ENCODE measurements at regions not wholly inside any gene's neighbourhood (a gene's known extent, or its start where the extent isn't known, plus 50 kb on each side); places are given as distances from the start of the nearest gene placed in this dataset.

DNA sequence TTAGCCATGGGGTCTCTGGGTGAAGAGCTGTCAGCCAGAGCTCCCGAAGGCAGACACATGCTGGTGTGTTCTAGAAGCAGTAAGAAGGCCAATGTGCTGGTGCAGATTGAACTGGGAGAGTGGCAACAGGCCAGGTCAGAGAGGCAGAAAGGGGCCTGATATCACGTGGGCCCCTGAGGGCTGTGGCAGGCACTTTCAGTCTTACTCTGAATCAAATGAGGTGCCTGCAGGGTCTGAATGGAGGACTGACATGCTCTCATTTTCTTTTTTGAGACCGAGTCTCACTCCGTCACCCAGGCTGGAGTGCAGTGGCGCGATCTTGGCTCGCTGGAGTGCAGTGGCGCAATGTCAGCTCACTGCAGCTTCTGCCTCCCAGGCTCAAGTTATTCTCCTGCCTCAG is 293.8 kb downstream of the ABCC12 start:
- no peaks in the 10 kb centered on the region for H3K79me2 ChIP-seq (ENCODE audit: control insufficient read depth, insufficient read depth, low read length)
- H4K20me1 ChIP-seq (ENCODE audit: control insufficient read depth, extremely low read depth, insufficient read depth, low read length), result no peaks in the 10 kb centered on the region

DNA sequence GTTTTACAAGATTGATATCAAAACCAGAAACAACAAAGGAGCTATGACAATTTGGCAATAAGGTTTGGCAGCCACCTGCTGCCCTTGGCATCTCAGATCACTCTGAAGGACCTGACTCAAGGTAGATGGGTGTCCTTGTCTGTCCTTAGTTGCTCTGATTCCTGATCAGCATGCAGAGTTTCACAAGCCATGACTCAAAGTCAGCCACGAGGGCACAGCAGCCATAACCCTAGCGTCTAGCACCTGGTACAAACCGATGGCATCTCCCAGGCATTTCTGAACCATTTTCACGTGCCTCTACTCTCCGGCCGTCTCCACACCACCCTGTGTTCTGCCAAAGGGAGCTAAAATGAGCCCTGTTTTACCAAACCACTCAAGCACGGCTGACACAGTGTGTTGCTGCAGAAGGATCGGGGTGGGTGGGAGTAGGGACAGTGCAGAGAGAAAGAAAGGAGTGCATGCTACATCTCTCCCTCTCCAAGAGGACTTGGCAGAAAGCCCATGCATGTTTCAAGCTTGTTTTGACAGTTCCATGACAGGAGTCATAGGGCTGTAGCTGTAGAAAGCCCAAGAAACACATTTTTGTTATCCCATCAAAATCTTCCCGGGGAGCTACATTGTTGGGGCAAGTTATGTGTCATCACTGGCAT is 297.3 kb downstream of the ABCC12 start:
- Histone ChIP-seq H3K27ac (ENCODE audit: insufficient read depth, low read length) (no peak overlapping the region), H3K4me2 (ENCODE audit: extremely low read depth, insufficient read depth, low read length) (no peak overlapping the region), H4K20me1 (ENCODE audit: control insufficient read depth, extremely low read depth, insufficient read depth, low read length) (no peaks in the 10 kb centered on the region), H3K4me1 (ENCODE audit: control insufficient read depth, extremely low read depth, insufficient read depth, low read length) (no peaks in the 10 kb centered on the region), H3K4me3 (replicated peaks in 1 of 4; ENCODE audit: control extremely low read depth in 1 of 4, insufficient read depth in 1 of 4, low read depth in 3 of 4, low read length in 4 of 4) (no peak overlapping the region), H3K27me3 (ENCODE audit: control insufficient read depth, insufficient read depth, low read length) (no peaks in the 10 kb centered on the region), H3K9me3 (ENCODE audit: control insufficient read depth, insufficient read depth, low read depth, low read length) (no peaks in the 10 kb centered on the region), H3K36me3 (ENCODE audit: control insufficient read depth, insufficient read depth, low read length) (no peaks in the 10 kb centered on the region), H3K79me2 (ENCODE audit: control insufficient read depth, insufficient read depth, low read length) (no peaks in the 10 kb centered on the region), H3K9ac (ENCODE audit: insufficient read depth, low read length) (no peak overlapping the region), H2AFZ (ENCODE audit: low read length) (no peak overlapping the region)
- peak in 1 of 2 donors; percentile 8 for DNase-seq (ENCODE audit: low read depth in 2 of 2)
- TF ChIP-seq, protein P1, sequence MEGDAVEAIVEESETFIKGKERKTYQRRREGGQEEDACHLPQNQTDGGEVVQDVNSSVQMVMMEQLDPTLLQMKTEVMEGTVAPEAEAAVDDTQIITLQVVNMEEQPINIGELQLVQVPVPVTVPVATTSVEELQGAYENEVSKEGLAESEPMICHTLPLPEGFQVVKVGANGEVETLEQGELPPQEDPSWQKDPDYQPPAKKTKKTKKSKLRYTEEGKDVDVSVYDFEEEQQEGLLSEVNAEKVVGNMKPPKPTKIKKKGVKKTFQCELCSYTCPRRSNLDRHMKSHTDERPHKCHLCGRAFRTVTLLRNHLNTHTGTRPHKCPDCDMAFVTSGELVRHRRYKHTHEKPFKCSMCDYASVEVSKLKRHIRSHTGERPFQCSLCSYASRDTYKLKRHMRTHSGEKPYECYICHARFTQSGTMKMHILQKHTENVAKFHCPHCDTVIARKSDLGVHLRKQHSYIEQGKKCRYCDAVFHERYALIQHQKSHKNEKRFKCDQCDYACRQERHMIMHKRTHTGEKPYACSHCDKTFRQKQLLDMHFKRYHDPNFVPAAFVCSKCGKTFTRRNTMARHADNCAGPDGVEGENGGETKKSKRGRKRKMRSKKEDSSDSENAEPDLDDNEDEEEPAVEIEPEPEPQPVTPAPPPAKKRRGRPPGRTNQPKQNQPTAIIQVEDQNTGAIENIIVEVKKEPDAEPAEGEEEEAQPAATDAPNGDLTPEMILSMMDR (conservative IDR thresholded peaks at IDR 0.05 in 1 of 2, IDR thresholded peaks at IDR 0.05 in 1 of 2; ENCODE audit: low read depth in 1 of 2, low read length in 2 of 2), result no peak
- no peak for TF ChIP-seq EZH2 (IDR thresholded peaks at IDR 0.05; ENCODE audit: low read length, missing control alignments)

More for the DNA sequence above, 293.8 kb downstream of the ABCC12 start:
- H3K4me1 ChIP-seq (ENCODE audit: control insufficient read depth, extremely low read depth, insufficient read depth, low read length), result no peaks in the 10 kb centered on the region
- no peak overlapping the region for H2AFZ ChIP-seq (ENCODE audit: low read length)
- no peak overlapping the region for H3K9ac ChIP-seq (ENCODE audit: insufficient read depth, low read length)
- no peaks in the 10 kb centered on the region for H3K27me3 ChIP-seq (ENCODE audit: control insufficient read depth, insufficient read depth, low read length)
- no peak overlapping the region for H3K4me3 ChIP-seq (replicated peaks in 1 of 4; ENCODE audit: control extremely low read depth in 1 of 4, insufficient read depth in 1 of 4, low read depth in 3 of 4, low read length in 4 of 4)
- TF ChIP-seq EZH2 (IDR thresholded peaks at IDR 0.05; ENCODE audit: low read length, missing control alignments), result no peak
- TF ChIP-seq, protein P1 (conservative IDR thresholded peaks at IDR 0.05 in 1 of 2, IDR thresholded peaks at IDR 0.05 in 1 of 2; ENCODE audit: low read depth in 1 of 2, low read length in 2 of 2), result no peak
- no peak for DNase-seq (ENCODE audit: low read depth in 2 of 2)
- no peaks in the 10 kb centered on the region for H3K9me3 ChIP-seq (ENCODE audit: control insufficient read depth, insufficient read depth, low read depth, low read length)
- no peak overlapping the region for H3K4me2 ChIP-seq (ENCODE audit: extremely low read depth, insufficient read depth, low read length)
- no peak overlapping the region for H3K27ac ChIP-seq (ENCODE audit: insufficient read depth, low read length)
- no peaks in the 10 kb centered on the region for H3K36me3 ChIP-seq (ENCODE audit: control insufficient read depth, insufficient read depth, low read length)

GRCh38 chr16:47855431-47855830 is 300.4 kb downstream of the ABCC12 start:
- no peaks in the 10 kb centered on the region for H3K36me3 ChIP-seq (ENCODE audit: control insufficient read depth, insufficient read depth, low read length)
- no peak for TF ChIP-seq EZH2 (IDR thresholded peaks at IDR 0.05; ENCODE audit: low read length, missing control alignments)
- TF ChIP-seq, protein P1 (conservative IDR thresholded peaks at IDR 0.05 in 1 of 2, IDR thresholded peaks at IDR 0.05 in 1 of 2; ENCODE audit: low read depth in 1 of 2, low read length in 2 of 2), result no peak
- no peak for DNase-seq (ENCODE audit: low read depth in 2 of 2)
- no peaks in the 10 kb centered on the region for H3K9me3 ChIP-seq (ENCODE audit: control insufficient read depth, insufficient read depth, low read depth, low read length)
- H4K20me1 ChIP-seq (ENCODE audit: control insufficient read depth, extremely low read depth, insufficient read depth, low read length), result no peaks in the 10 kb centered on the region
- no peak overlapping the region for H3K4me2 ChIP-seq (ENCODE audit: extremely low read depth, insufficient read depth, low read length)
- H3K27me3 ChIP-seq (ENCODE audit: control insufficient read depth, insufficient read depth, low read length), result no peaks in the 10 kb centered on the region
- H3K27ac ChIP-seq (ENCODE audit: insufficient read depth, low read length), result no peak overlapping the region
- H3K79me2 ChIP-seq (ENCODE audit: control insufficient read depth, insufficient read depth, low read length), result no peaks in the 10 kb centered on the region
- H2AFZ ChIP-seq (ENCODE audit: low read length), result no peak overlapping the region
- H3K4me3 ChIP-seq (replicated peaks in 1 of 4; ENCODE audit: control extremely low read depth in 1 of 4, insufficient read depth in 1 of 4, low read depth in 3 of 4, low read length in 4 of 4), result no peak overlapping the region
- no peak overlapping the region for H3K9ac ChIP-seq (ENCODE audit: insufficient read depth, low read length)
- H3K4me1 ChIP-seq (ENCODE audit: control insufficient read depth, extremely low read depth, insufficient read depth, low read length), result no peaks in the 10 kb centered on the region

Data from fibroblast of lung (primary cell).